ENCODE measurements at regions not wholly inside any gene's neighbourhood (a gene's known extent, or its start where the extent isn't known, plus 50 kb on each side); places are given as distances from the start of the nearest gene placed in this dataset.
A peak's percentile ranks its signal among the peaks of the same experiment; 100 is the strongest.

GRCh38 chr12:59890896-59891579, 295.2 kb downstream of the SLC16A7 start:
- intact Hi-C loops (cut with micrococcal nuclease): no loop called here
- H3K9me3 Mint-ChIP-seq (ENCODE audit: unreplicated experiment): no peaks in the 10 kb centered on the region
- TF ChIP-seq CTCF (IDR thresholded peaks at IDR 0.05; ENCODE audit: unreplicated experiment): no peak
- no peaks in the 10 kb centered on the region for H3K4me1 Mint-ChIP-seq (ENCODE audit: insufficient read depth, unreplicated experiment)
- ChIA-PET POLR2A (interaction anchor here (1.5 kb wide), 1 partner anchor 38 kb away, joined by 3 read pairs; no protein-coding TSS in a partner anchor), CTCF (no interaction called here)
- H3K27me3 Mint-ChIP-seq (ENCODE audit: insufficient read depth, unreplicated experiment): no peaks in the 10 kb centered on the region
- H3K27ac Mint-ChIP-seq (ENCODE audit: low read depth, unreplicated experiment): no peak overlapping the region
- peak; percentile 17 for DNase-seq (ENCODE audit: unreplicated experiment)
- no peaks in the 10 kb centered on the region for H3K36me3 Mint-ChIP-seq (ENCODE audit: insufficient read depth, unreplicated experiment)
- no peak overlapping the region for H3K4me3 Mint-ChIP-seq (ENCODE audit: unreplicated experiment)
- no TSS peak for BruUV-seq (replicated peaks)

GRCh38 chr12:59895166-59895775, 299.4 kb downstream of the SLC16A7 start:
- POLR2A ChIA-PET: no interaction called here
- Mint-ChIP-seq H3K9me3 (ENCODE audit: unreplicated experiment) (peaks cover 7% of the 10 kb centered on the region), H3K27me3 (ENCODE audit: insufficient read depth, unreplicated experiment) (no peaks in the 10 kb centered on the region), H3K4me1 (ENCODE audit: insufficient read depth, unreplicated experiment) (no peaks in the 10 kb centered on the region), H3K36me3 (ENCODE audit: insufficient read depth, unreplicated experiment) (no peaks in the 10 kb centered on the region), H3K4me3 (ENCODE audit: unreplicated experiment) (no peak overlapping the region), H3K27ac (ENCODE audit: low read depth, unreplicated experiment) (no peak overlapping the region)
- TF ChIP-seq CTCF (IDR thresholded peaks at IDR 0.05; ENCODE audit: unreplicated experiment): no peak
- intact Hi-C loops (cut with micrococcal nuclease): no loop called here
- CTCF ChIA-PET: no interaction called here
- DNase-seq (ENCODE audit: unreplicated experiment): no peak
- no TSS peak for BruUV-seq (replicated peaks)

- no peak for TF ChIP-seq CTCF (IDR thresholded peaks at IDR 0.05; ENCODE audit: unreplicated experiment)
- DNase-seq (ENCODE audit: unreplicated experiment): no peak
- Mint-ChIP-seq H3K36me3 (ENCODE audit: insufficient read depth, unreplicated experiment) (no peaks in the 10 kb centered on the region), H3K4me3 (ENCODE audit: unreplicated experiment) (no peak overlapping the region), H3K27ac (ENCODE audit: low read depth, unreplicated experiment) (no peak overlapping the region), H3K9me3 (ENCODE audit: unreplicated experiment) (no peaks in the 10 kb centered on the region), H3K27me3 (ENCODE audit: insufficient read depth, unreplicated experiment) (no peaks in the 10 kb centered on the region), H3K4me1 (ENCODE audit: insufficient read depth, unreplicated experiment) (no peaks in the 10 kb centered on the region)
- intact Hi-C loops (cut with micrococcal nuclease): no loop called here
- BruUV-seq (replicated peaks): no TSS peak
- ChIA-PET CTCF (no interaction called here), POLR2A (no interaction called here)
Measured at GRCh38 chr12:59904874-59905521, 309.2 kb downstream of the SLC16A7 start.

GRCh38 chr12:59911516-59911915, 315.7 kb downstream of the SLC16A7 start:
- no peak overlapping the region for H3K27ac Mint-ChIP-seq (ENCODE audit: low read depth, unreplicated experiment)
- H3K4me3 Mint-ChIP-seq (ENCODE audit: unreplicated experiment): no peak overlapping the region
- CTCF ChIA-PET: interaction anchor here (0.8 to 1.1 kb wide), 2 partner anchors 11 to 14 kb away, joined by 3 to 4 read pairs; no protein-coding TSS in a partner anchor
- DNase-seq (ENCODE audit: unreplicated experiment): no peak
- no peaks in the 10 kb centered on the region for H3K27me3 Mint-ChIP-seq (ENCODE audit: insufficient read depth, unreplicated experiment)
- H3K9me3 Mint-ChIP-seq (ENCODE audit: unreplicated experiment): no peaks in the 10 kb centered on the region
- BruUV-seq (replicated peaks): no TSS peak
- no peak for TF ChIP-seq CTCF (IDR thresholded peaks at IDR 0.05; ENCODE audit: unreplicated experiment)
- H3K36me3 Mint-ChIP-seq (ENCODE audit: insufficient read depth, unreplicated experiment): no peaks in the 10 kb centered on the region
- no peaks in the 10 kb centered on the region for H3K4me1 Mint-ChIP-seq (ENCODE audit: insufficient read depth, unreplicated experiment)
- POLR2A ChIA-PET: interaction anchor here (0.5 to 0.6 kb wide), 2 partner anchors 69 to 82 kb away, joined by 3 read pairs; no protein-coding TSS in a partner anchor
- intact Hi-C loops (cut with micrococcal nuclease): no loop called here

All from MCF 10A (cell line).